B cell (primary cell): ENCODE measurements at regions not wholly inside any gene's neighbourhood (a gene's known extent, or its start where the extent isn't known, plus 50 kb on each side); places are given as distances from the start of the nearest gene placed in this dataset.

Experiments
- CTCF ChIP-seq: fragments of 200-600 bp; IDR thresholded peaks from one replicate; pipeline ENCODE4 v1.8.0; 2022; ENCODE audit warnings: antibody characterized with exemption, mild to moderate bottlenecking
- EZH2 ChIP-seq: IDR thresholded peaks from 2 replicates; pipeline ENCODE4 v1.6.1; 2012; ENCODE audit warnings: borderline replicate concordance, low read depth, mild to moderate bottlenecking, moderate library complexity, low read length; ENCODE audit not compliant: insufficient read depth, poor library complexity, severe bottlenecking

GRCh38 chr2:3974765-3975164 lies 271.4 kb downstream of the DCDC2C start:
- TF ChIP-seq CTCF (no peak), EZH2 (no peak)
